ENCODE measurements at regions not wholly inside any gene's neighbourhood (a gene's known extent, or its start where the extent isn't known, plus 50 kb on each side); places are given as distances from the start of the nearest gene placed in this dataset.
"Not testable (repeated sequence)": the region's sequence is repeated elsewhere in the genome, so short reads cannot be mapped to it uniquely, and the experiment has no call there.

DNA sequence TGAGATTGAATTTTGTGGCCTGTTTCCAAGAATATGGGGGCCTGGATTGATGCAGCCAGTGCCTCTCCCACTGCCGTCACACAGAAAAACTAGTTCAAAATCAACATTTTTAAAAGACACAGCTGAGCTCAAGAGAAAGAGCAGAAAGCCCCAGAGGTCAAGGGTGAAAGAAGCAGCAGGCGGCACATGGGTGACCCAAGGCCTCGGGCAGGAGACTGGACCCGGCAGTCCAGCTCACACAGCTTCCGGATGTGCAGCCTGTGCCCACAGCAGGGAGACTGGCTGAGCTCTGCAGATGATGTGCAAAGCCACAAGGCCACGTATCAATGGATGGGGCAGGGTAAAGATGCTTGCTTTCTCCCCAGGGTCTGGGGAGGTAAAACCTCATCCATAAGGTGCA, 50.4 kb upstream of the RNF32 start:
- no peak for DNase-seq

DNA sequence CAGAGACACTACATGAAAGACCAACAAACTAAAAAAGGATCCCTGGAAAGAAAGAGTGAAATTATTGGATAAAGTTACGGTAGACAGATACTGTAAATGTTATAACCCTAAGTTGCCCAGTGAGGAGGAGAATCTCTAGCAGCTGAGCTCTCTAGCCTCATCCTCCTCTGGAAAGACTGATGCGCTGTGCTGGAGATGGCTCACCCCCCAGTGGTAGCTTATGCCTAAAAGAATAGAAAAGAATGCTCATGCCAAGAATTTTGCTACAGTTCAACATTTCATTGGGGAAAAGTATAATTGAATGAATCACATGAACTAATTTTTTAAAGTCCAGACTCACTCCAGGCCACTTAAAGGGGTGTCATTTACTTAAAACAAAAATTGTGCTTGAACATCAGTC, 50.8 kb upstream of the RNF32 start:
- no peak for DNase-seq

DNA sequence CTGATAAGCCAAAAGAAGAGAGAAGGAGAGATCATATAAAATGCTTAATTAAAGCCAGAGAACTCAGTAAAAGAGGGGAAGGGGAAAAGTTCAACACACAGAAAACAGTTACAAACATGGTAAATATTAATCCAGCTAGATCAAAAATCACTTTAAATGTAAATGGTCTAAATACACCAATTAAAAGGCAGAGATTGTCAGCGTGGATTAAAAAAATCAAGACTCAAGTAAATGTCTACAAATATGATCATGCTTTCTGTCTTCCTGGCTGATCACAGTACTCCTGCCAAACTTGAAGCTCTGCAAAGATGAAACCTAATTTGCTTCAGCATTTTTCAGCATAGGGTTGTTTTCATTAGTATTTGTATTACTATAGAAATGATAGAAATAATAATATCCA, 54.6 kb upstream of the RNF32 start:
- no peak for DNase-seq

DNA sequence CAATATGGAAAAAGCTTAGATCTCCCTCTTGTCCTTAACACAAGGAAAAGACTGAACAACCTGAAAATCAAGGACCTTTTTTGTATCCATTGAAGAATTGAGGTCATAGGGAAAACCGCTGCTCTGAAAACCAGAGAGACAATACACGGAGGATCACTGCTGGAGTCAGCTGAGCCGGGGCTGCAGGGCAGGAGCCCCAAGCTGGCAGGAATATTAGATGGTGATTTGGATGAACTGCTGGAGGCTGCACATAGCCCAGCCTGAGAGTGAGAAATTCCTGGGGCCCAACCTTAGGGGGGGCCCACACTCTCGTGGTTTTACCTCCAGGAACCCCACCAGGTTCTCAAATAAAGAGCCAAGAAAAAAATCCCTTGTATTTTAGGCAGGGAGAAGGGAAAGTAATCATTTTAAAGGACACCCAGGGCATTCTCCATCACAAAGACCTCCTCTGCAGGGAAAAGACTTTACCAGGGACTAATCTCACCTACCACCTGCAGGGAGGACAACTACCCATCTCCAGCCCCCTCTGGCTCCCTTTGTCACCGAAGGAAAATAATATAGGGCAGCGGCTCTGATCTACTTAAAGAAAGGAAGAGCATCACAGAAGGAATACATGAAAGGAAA, 55.4 kb upstream of the RNF32 start:
- DNase-seq = no peak

DNA sequence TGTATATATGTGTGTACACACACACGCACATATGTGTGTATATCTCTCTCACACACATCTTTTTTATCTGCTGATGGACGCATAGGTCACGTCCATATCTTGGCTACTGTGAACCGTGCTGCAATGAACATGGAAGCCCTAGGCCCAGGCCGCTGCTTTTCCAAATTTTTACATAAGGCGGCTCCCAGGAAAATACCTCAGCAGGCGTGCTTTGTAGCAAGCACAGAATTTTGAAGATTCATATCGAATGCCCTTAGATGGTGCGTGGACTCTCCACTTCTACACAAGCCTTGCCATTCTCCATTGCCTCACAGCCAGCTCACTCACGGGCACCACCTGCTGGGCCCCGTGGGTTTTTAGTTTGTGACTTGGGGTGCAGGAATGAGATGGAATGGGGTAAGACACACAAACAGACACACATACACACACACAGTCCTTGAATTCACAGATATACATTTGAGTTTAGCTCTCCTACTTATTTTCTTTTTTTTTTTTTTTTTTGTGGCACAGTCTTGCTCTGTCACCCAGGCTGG, 57.9 kb upstream of the RNF32 start:
- no peak for DNase-seq

DNA sequence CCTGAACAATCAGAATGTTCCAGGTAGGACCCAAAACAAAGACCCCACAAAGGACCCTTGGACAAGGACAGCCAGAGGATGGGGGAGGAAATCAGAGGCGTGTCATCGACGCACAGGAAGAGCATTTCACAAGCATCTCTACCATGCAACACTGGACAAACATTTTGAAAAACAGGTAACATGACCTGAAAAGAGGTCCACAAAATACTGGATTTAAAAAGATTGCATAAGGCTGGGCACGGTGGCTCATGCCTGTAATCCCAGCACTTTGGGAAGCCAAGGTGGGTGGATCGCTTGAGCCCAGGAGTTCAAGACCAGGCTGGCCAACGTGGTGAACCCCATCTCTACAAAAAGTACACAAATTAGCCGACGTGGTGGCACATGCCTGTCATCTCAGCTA, 60.5 kb upstream of the RNF32 start:
- no peak for DNase-seq

DNA sequence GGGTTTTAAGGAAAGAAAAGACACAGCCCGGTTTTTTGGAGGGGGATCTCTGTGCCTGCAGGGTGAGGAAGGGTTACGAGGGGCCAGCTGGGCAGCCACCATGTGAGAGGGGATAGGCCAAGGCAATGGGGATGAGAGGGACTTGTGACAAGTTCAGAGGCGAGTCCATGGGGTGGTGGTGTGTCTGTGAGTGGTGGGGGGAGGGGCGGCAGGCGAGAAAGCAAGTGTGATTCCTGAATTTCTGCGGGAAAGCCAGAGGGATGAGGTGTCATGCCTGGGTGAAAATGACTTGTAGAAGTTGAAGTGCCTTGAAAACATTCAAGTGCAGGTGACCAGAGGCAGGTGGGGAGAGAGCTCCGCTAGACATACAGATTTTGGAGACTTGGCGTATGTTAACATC, 61.0 kb upstream of the RNF32 start:
- DNase-seq = no peak

DNA sequence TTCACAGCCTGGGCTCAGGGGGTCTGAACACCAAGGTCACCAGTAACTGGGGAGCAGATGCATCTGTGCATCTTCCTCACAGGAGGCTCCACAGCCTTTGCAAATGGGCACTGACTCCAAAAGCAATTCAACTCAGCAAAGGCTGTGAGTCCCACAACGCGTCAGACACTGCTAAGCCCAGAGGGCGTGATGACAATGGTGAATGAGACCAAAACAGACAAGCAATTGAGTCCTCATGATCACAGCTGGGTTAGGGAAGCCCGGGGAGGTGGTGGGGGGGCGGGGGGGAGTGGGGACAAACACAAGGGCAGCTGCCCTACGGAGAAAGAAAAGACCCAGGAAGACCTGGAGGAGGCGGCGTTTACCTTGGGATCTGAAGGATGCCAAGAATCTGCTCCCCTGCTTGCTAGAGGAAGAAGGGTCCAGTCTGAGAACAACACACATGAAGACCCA, 61.6 kb upstream of the RNF32 start:
- DNase-seq = no peak

DNA sequence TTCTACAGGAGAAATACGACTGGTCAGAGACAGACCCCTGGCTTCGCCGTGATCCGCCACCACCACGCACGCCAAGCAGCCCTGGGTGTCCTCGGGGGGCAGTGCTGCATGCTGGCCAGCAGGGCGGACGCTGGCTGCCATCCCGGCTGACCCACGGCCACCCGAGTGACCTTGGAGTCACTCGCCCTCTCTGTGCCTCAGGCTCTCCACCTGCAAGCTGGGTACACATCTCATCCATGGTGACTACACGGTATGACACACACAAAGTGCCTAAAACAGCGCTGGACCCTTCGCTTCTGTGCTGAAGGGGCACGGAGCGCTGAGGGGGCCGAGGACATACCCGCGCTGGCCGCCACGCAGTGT, 62.0 kb upstream of the RNF32 start:
- DNase-seq = no peak

DNA sequence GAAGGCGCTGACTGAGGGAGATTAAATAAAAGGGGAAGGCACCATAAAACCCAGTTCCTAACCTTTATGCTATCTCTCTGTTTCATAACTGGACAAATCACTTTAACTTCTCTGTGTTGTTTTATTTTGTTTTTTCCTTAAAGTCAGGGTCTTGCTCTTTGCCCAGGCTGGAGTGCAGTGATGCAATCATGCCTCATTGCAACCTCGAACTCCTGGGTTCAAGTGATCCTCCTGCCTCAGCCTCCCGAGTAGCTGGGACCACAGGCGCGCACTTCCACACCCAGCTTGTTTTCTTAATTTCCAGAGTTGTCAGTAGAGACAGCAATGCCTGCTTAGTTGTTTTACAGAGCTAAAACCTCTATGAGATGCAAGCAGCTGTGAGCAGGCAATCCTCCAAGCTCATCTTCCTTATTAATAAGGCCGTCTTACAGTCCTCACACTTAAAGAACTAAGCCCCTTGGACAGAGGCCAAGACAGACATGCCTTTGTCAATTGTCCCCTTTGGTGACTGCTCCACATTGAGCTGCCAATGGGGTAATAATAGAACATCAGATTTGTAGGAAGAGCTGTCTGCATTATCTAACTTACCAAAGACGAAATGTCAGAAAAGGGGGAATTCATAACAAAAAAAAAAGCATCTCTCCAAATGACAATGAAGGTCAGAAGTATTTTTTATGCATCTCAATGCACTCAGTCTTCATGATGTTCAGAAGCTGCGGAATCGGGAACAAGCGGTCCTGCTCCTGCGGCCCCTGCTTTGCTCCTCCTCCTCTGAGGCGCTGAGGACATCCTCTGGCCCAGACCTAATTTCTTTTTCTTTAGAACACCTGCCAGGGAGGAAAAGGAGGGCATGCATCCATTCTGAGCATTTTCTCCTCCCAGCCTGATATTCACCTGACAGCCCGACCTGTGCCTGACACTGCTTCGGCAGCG, 62.7 kb upstream of the RNF32 start:
- no peak for DNase-seq

DNA sequence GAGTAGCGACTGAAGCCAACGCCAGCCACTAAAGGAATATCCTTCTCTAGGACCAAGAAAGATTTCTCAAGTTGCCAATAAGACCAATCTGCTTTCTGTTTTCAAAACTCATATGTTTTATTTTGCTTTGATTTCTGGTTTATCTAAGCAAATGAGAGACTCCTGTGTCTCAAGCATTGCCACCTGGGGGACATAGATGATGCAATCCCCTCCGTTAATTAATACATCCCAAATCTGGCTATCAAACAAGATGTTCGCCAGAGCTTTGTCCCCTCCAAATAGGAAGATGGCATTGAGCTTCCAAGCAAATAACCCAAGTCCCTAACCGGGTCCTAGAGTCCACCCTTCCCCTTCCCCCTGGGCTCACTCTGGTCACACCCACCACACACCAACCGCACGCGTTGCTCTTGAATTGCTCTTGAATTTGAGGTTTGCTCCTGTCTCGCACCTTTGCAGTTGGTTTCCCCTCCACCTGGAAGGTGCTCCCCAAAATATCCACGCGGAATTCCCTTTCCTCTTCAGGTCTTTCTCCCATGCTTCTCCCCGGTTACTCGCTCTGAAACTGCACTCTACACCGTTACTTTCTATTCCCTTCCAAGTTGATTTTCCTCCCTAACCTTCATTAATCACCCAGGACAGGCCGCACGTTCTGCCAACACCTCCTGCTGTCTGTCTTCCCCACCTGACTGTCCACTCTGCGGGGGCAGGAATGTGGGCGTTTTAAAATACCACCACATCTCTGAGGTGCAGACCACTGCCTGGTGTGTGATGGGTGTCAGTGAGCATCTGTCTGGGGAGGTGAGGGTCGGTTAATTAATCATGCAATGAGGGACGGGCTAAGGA, 64.1 kb upstream of the RNF32 start:
- DNase-seq = no peak

DNA sequence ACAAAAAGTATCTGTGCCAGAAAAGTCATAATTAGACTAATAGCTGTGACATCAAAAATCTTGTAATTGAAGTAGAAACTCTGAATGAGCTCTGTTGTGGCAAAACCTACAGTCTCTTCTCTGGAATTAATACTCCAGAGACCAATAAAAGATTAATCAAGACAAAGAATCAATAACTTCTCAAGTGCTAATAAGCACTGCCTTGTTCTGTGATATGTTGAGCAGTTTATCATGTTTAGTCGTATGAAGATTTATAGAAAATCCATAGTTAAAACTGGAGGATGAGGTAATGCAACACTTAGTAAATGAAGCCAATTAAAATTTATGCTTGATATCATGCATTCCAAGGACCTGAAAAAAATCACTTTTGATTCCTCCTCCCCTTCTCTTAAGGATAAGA, 72.3 kb upstream of the RNF32 start:
- DNase-seq = no peak

DNA sequence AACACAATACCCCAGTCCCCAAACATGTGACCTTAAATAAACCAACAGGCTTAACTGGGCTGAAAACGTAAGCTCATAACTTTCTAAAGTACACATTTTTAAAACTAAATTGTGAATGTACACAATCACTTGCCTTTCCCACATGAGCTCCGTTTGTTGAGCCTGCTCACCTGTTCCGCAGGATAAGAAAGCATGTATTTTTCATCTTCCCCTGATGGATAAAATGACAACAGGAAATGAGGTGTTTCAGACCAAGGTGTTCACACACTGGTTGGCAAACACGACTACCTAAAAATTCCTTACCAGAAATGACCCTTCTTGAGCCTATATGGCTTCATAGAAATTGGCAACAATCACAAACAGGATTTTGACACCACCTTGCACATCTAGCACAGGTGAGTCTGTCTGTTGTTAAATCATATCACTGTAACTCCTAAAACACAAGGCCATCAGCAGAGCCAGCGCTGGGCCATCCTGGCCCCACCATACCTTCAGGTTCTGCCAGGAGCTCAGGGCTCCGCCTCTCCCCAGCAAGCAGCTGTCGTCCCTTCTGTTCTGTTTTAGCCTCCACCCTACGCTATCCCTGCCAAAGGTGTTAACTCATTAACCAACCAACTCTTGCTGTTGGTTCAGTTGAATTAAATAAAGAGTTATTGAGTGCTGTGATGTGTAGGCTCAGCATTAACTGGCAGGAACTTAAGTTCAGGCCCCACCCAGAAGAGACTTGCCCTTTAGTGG, 73.6 kb upstream of the RNF32 start:
- no peak for DNase-seq

DNA sequence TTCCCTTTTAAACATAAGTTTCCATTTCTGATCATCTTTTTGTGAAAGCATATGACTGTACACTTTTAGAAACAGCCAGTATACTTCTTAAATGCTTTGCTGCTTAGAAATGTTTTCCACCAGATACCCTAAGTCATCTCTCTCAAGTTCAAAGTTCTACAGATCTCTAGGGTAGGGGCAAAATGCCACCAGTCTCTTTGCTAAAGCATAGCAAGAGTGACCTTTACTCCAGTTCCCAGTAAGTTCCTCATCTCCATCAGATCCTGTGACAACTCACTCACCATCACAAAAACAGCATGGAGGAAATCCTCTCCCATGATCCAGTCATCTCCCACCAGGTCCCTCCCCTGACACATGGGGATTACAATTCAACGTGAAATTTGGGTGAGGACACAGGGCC, 75.6 kb upstream of the RNF32 start:
- not testable (repeated sequence) for DNase-seq

DNA sequence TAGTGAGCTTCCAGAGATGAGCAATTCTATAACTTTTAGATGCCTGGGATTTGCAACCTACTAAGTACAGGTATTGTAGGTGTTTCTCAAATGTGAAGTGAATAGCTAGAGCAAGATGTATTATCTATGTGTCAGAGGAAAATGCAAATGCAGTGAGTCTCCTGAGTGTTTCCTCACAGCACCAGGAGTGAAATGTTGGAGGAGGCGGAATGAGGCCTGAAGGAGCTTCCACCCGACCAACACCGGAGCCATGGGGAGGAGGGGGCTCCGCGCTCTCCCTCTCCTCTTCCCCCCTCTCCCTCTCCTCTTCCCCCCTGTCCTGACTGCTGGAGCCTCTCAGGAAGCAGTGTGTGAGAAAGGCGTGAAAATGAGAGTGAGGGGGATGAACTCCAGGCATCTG, 79.9 kb upstream of the RNF32 start:
- no peak for DNase-seq

DNA sequence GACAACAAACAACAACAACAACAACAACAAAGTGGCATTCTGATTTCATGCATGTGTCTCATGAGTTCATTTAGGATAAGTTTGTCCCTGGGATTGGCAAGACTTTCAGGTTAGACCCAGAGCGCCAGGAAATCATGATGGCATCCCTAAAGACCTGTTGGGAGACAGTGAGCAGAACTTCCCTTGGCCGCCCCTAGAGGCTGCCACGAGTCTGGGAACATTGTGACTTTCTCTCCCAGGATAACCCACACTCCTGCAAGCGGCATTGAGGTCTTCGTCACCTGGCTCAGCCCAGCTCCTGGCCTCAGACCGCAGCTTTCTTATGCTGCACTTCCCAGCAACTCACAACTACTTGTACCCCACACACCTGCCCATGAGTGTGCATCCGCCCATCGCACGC, 80.5 kb upstream of the RNF32 start:
- DNase-seq = no peak

DNA sequence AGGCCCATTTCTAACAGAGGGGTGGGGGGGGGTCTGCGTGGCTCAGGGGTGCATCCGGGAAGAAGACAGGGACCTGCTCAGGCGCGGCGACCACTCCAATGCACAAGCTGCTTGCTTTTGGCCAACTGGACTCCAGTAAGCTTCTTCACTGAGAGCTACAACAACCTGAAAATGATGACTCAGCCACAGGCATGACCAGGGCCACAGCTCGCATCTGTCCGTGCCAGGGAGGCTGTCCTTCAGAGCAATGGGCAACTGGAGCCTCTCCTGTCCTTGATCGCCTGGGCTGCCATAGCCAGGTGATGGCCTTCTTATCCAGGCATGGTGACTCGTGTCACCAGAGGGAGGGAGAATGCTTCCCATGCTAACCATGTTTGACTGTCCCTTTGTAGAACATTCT, 81.6 kb upstream of the RNF32 start:
- no peak for DNase-seq

DNA sequence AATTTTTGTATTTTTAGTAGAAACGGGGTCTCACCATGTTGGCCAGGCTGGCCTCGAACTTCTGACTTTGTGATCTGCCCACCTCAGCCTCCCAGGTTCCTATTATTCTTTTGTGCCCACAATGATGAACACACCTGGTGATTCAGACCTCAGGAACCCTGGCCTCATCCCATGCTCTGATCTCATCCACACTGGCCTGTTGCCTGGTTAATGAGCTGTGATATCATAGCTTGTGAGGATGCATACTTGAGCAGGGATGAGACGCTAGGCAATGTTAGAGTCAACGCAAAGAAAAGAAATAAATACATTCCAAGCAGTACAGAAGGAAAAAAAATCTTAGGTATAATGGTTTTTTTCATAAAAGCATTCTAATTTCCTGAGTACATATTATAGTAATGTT, 82.4 kb upstream of the RNF32 start:
- DNase-seq = no peak

DNA sequence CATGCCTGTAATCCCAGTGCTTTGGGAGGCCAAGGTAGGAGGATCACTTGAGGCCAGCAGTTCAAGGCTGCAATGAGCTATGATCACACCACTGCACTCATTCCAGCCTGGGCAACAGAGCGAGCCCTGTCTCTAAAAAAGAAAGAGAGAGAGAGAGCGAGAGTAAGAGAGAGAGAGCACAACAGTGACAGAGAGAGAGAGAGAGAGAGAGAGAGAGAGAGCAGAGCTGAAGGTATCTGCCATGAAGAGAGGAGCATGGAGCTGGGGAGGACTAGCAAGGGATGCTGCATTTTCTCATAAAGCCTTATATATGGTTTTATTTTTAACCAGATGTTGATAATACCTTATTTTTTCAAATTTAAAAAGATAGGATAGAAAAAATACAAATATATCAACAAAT, 84.5 kb upstream of the RNF32 start:
- DNase-seq = no peak

DNA sequence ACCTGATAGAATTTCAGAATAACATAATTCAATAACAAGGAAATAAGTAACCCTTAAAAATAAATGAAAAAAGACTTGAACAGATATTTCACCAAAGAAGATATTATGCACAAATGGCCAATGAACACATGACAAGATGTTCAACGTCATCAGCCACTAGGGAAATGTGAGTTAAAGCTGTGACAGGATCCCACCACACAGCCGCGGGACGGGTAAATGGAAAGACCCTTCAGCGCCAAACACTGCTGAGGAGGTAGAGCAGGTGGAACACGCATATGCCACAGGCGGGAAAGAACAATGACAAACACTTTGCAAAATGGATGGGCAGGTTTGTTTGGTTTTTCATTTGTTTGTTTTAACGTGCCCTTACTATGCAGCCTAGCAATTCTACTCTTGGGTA, 86.1 kb upstream of the RNF32 start:
- DNase-seq = no peak

DNA sequence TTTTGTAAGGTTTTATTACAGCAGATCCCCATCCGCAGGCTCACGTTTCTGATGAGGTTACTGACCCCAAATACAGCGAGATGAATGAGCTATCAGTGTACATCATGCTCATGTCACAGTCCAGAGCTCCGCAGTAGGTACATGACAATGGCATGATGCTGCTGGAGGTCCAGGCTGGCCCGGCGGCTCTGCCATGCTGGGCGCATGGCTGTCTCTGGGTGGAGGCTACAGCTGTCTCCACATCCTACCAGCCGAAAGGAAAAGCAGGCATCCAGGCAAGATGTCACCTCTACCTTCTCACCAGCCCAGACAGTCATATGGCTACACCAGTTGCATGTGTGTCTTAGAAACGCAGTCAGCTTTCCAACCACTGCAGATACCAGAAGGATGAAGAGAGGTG, 90.9 kb upstream of the RNF32 start:
- DNase-seq = no peak

DNA sequence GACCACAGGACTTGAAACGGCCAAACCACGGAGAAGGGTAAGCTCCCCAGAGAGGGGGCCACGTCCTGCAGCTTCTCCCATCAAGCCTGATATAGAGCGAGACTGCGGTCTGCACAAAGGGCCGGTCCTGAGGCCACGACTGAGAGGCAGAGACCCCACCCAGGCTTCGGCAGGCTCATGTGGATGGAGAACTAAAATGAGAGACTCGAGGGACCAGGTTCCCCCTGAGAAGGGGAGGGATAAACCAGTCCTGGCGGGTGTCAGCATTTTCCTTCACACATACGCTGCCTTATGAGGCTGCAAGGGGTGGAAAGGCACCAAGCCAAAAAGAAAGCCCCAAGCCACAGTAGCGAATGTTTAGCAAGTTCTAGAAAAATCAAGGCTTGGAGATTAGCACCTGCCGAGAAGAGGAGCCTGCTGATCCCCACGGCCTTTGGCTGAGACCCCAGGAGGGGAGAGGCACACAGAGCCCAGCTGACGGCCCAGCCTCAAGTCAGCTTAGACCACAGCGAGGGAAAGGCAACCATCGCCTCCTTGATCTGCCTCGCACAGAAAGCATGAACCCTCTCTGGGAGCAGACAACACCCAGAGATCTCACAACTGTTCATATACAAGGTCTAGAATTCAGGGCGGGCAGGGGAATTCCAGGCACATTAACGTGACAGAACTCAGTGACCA, 92.6 kb upstream of the RNF32 start:
- DNase-seq = no peak
